HG03432 (cell line): ENCODE measurements at regions not wholly inside any gene's neighbourhood (a gene's known extent, or its start where the extent isn't known, plus 50 kb on each side); places are given as distances from the start of the nearest gene placed in this dataset.

Experiments used
- ATAC-seq: cut with Tn5 transposase; IDR thresholded peaks from one replicate; pipeline ENCODE4 v1.9.1; 2021; ENCODE audit warnings: mild to moderate bottlenecking, moderate library complexity; ENCODE audit not compliant: unreplicated experiment

- no peak for ATAC-seq
Measured at GRCh38 chr4:38230121-38230801, 270.1 kb downstream of the PTTG2 start.

GRCh38 chr4:38230821-38231563, 270.8 kb downstream of the PTTG2 start:
- no peak for ATAC-seq

- ATAC-seq = no peak
Measured at GRCh38 chr4:38231626-38232025, 271.4 kb downstream of the PTTG2 start.

- ATAC-seq = no peak
Measured at GRCh38 chr4:38232741-38233140, 272.5 kb downstream of the PTTG2 start.

GRCh38 chr4:38233727-38234480, 273.7 kb downstream of the PTTG2 start:
- ATAC-seq = no peak

DNA sequence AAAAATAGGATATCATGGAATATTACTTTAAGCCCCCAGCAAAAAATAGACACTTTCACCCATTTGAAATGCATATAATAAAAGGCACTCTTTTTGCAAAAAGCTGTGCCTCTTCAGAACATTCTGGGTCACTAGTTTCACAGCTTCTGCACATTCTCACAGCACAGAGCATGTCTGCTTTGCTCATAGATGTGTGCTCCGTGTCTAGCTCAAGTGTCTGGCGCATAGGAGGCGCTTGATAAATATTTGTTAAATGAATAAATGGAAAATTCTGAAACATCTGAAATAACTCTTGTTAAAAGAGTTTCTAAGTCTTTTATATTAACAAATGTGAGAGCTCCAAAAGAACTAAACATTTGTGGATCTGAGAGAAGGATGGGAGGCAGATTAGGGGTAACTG, 275.2 kb downstream of the PTTG2 start:
- ATAC-seq = no peak

GRCh38 chr4:38236003-38236402, 275.8 kb downstream of the PTTG2 start:
- ATAC-seq = no peak

DNA sequence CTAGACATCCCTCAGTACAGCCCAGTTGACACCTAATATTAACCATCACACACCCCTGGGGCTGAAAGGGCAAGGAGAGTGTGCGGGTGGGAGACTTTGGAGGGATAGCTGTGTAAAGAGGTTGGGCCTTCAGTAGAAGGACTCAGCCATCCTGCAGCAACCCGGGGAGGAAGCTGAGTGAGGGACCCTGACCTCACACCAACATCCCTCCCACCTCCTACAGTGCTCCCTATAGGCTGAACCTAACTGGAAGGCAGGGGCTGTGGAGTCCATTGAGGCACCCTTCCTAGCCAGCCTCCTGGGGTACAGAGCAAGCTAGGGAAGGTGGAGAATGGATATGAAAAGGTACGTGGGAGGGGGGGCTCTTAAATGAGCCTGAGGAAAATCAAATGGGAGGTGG, 276.3 kb downstream of the PTTG2 start:
- ATAC-seq = no peak

GRCh38 chr4:38237139-38237538, 276.9 kb downstream of the PTTG2 start:
- no peak for ATAC-seq

- no peak for ATAC-seq
Measured at GRCh38 chr4:38241541-38241940, 281.3 kb downstream of the PTTG2 start.

- ATAC-seq = no peak
Measured at GRCh38 chr4:38242101-38242500, 281.9 kb downstream of the PTTG2 start.

GRCh38 chr4:38242822-38243387, 282.7 kb downstream of the PTTG2 start:
- ATAC-seq = no peak

- no peak for ATAC-seq
Measured at GRCh38 chr4:38243388-38244053, 283.3 kb downstream of the PTTG2 start.

- ATAC-seq = no peak
Measured at GRCh38 chr4:38254825-38255224, 294.6 kb downstream of the PTTG2 start.

- no peak for ATAC-seq
Measured at GRCh38 chr4:38255572-38255971, 295.4 kb downstream of the PTTG2 start.

DNA sequence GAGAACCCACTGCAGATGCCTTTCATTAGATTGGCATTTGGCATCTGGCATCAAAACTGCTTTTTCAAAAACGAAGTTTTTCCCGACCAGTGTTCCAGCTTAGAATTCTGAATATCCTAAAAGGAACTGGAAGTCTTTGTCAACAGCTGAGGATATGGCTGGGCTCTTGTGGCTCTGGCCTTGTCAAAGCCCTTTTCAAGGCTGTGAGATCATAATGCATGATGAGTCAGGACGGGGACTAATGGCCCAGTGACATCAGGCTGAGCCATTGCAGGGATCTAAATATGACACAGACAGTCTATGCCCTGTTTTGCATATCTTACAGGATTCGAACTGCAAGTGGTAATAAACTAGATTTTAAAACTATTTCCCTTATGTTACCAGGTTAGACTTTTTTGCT, 306.4 kb downstream of the PTTG2 start:
- ATAC-seq = no peak

- ATAC-seq = no peak
Measured at GRCh38 chr4:38268108-38268820, 308.1 kb downstream of the PTTG2 start.

- no peak for ATAC-seq
Measured at GRCh38 chr4:38268837-38269236, 308.6 kb downstream of the PTTG2 start.

- no peak for ATAC-seq
Measured at GRCh38 chr4:38273407-38273806, 313.2 kb downstream of the PTTG2 start.

- no peak for ATAC-seq
Measured at GRCh38 chr4:38275331-38276100, 315.3 kb downstream of the PTTG2 start.
